ENCODE measurements at regions not wholly inside any gene's neighbourhood (a gene's known extent, or its start where the extent isn't known, plus 50 kb on each side); places are given as distances from the start of the nearest gene placed in this dataset.

GRCh38 chr9:78605041-78606000 lies 308.4 kb downstream of the PSAT1 start:
- no peak overlapping the region for H3K4me3 ChIP-seq
- intact Hi-C loops (cut with DNase I; ENCODE audit: low total_unique reads) = no loop called here
- 40 to 48% (median 43%) methylated on average over 16 of the region's 16 CpGs for WGBS, 5 donors

GRCh38 chr9:78606001-78606379 lies 309.1 kb downstream of the PSAT1 start:
- Histone ChIP-seq H3K27ac (no peak overlapping the region), H3K4me3 (no peak overlapping the region), H3K4me1 (peaks cover 0 to 22% (median 15%) of the 10 kb centered on the region in 4 donors), H3K9me3 (no peaks in the 10 kb centered on the region), H3K27me3 (peaks cover 0 to 38% (median 0%) of the 10 kb centered on the region in 3 donors), H3K36me3 (no peaks in the 10 kb centered on the region)
- TF ChIP-seq EP300 (IDR thresholded peaks at IDR 0.05) (no peak), POLR2A (IDR thresholded peaks at IDR 0.05) (no peak), POLR2AphosphoS5 (IDR thresholded peaks at IDR 0.05) (no peak), CTCF (IDR thresholded peaks at IDR 0.05) (no peak)
- intact Hi-C loops (cut with DNase I; ENCODE audit: low total_unique reads) = no loop called here
- DNase-seq = no peak
- 14 to 29% (median 21%) methylated on average over 5 of the region's 5 CpGs for WGBS, 5 donors

More at GRCh38 chr9:78605041-78606000, 308.4 kb downstream of the PSAT1 start:
- TF ChIP-seq POLR2A (IDR thresholded peaks at IDR 0.05) (no peak), EP300 (IDR thresholded peaks at IDR 0.05) (no peak), CTCF (IDR thresholded peaks at IDR 0.05) (no peak), POLR2AphosphoS5 (IDR thresholded peaks at IDR 0.05) (no peak)
- no peaks in the 10 kb centered on the region for H3K36me3 ChIP-seq
- no peak overlapping the region for H3K27ac ChIP-seq
- H3K4me1 ChIP-seq = peaks cover 0 to 22% (median 15%) of the 10 kb centered on the region in 4 donors
- H3K9me3 ChIP-seq = no peaks in the 10 kb centered on the region
- DNase-seq = peak in 1 of 2 donors; percentile 57
- H3K27me3 ChIP-seq = peaks cover 0 to 43% (median 0%) of the 10 kb centered on the region in 3 donors

GRCh38 chr9:78607853-78608252 lies 310.9 kb downstream of the PSAT1 start:
- Histone ChIP-seq H3K27me3 (peaks cover 0 to 32% (median 0%) of the 10 kb centered on the region in 3 donors), H3K4me3 (no peak overlapping the region), H3K36me3 (no peaks in the 10 kb centered on the region), H3K9me3 (no peaks in the 10 kb centered on the region), H3K27ac (no peak overlapping the region), H3K4me1 (peaks cover 0 to 15% (median 13%) of the 10 kb centered on the region in 4 donors)
- no peak for DNase-seq
- WGBS, 5 donors = 57 to 80% (median 75%) methylated on average over 5 of the region's 5 CpGs
- intact Hi-C loops (cut with DNase I; ENCODE audit: low total_unique reads) = no loop called here
- no peak for TF ChIP-seq POLR2A (IDR thresholded peaks at IDR 0.05)

DNA sequence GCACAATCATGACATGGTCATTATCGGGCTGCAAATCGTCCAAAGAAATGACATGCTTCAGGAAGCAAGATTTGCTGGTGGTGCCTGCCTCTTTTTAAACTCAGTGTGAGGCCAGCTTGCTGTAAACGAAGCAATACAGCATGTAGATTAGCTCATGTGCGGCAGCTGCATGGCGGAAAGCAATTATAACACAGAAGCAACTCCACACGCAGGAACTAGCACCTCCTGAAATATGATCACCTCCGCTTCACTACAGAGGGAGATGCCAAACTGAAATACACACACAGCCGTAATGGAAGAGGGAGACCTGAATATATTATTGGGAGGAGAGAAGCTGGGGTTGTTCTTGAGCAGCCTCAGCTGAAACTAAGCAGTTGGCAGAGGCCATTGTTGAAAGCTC lies 312.5 kb downstream of the PSAT1 start:
- whole genome bisulfite sequencing, 5 donors = 65 to 81% (median 79%) methylated on average over 8 of the region's 8 CpGs
- peaks cover 0 to 31% (median 0%) of the 10 kb centered on the region in 3 donors for H3K27me3 ChIP-seq

More for the DNA sequence above, 312.5 kb downstream of the PSAT1 start:
- DNase-seq = no peak
- Histone ChIP-seq H3K4me1 (peaks cover 0 to 15% (median 13%) of the 10 kb centered on the region in 4 donors), H3K27ac (no peak overlapping the region), H3K9me3 (no peaks in the 10 kb centered on the region), H3K4me3 (no peak overlapping the region), H3K36me3 (no peaks in the 10 kb centered on the region)
- intact Hi-C loops (cut with DNase I; ENCODE audit: low total_unique reads) = no loop called here
- TF ChIP-seq EP300 (IDR thresholded peaks at IDR 0.05) = no peak
- no peak for TF ChIP-seq CTCF (IDR thresholded peaks at IDR 0.05)
- TF ChIP-seq POLR2A (IDR thresholded peaks at IDR 0.05) = no peak
- no peak for TF ChIP-seq POLR2AphosphoS5 (IDR thresholded peaks at IDR 0.05)

Data from stomach (tissue), 8 donors.